ENCODE measurements at regions not wholly inside any gene's neighbourhood (a gene's known extent, or its start where the extent isn't known, plus 50 kb on each side); places are given as distances from the start of the nearest gene placed in this dataset.
"Not testable (repeated sequence)": the region's sequence is repeated elsewhere in the genome, so short reads cannot be mapped to it uniquely, and the experiment has no call there.

DNA sequence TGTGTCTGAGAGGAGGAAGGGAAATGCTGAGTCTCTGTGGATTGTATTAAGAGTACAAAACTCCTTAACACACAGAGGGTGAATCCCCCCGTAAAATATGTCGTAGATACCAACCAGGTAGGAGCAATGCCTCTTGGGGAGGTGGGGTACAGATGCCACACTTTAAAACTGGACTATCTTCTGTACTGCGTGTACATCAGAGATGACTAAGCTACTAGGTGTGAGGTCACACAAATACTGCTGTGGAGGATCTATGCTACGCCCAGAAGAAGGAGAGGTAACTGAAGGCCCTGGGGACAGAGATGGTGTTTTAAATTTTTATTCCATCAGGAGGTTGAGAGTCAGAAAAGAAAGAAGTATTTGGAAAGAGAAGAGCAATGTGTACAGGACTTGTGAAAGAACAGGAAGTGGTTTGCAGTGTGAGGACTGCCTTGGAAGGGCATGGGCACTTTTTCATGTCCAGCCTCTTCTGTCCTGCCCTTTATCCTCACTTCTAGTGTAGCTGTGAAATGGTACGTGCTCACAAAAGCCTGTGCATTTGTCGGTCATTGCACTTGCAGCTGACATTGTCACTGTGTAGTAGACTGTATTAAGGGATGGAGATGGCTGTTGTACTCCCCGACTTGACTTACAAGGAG is 287.8 kb upstream of the CHRM3 start:
- H3K4me1 Mint-ChIP-seq, result no peaks in the 10 kb centered on the region
- no peak overlapping the region for H3K27ac Mint-ChIP-seq
- H3K9me3 Mint-ChIP-seq, result peaks cover 0 to 9% (median 2%) of the 10 kb centered on the region in 7 donors
- Histone ChIP-seq H3K27ac (ENCODE audit: insufficient read depth, low read length, poor library complexity, severe bottlenecking) (no peak overlapping the region), H3K36me3 (ENCODE audit: control insufficient read depth, insufficient read depth, low read length) (no peaks in the 10 kb centered on the region), H3K9me3 (ENCODE audit: control insufficient read depth in 2 of 2, low read length in 2 of 2) (peaks cover 0 to 2% of the 10 kb centered on the region in 2 experiments), H3K4me3 (ENCODE audit: low read depth, low read length) (no peak overlapping the region), H3K27me3 (ENCODE audit: control insufficient read depth, insufficient read depth, low read length) (no peaks in the 10 kb centered on the region), H3K4me1 (ENCODE audit: control insufficient read depth, insufficient read depth, low read length, poor library complexity, severe bottlenecking) (no peaks in the 10 kb centered on the region)
- no peak overlapping the region for H3K4me3 Mint-ChIP-seq
- H3K27me3 Mint-ChIP-seq, result no peaks in the 10 kb centered on the region
- H3K36me3 Mint-ChIP-seq, result no peaks in the 10 kb centered on the region
- DNase-seq (no peak), ATAC-seq (ENCODE audit: low read depth in 2 of 2) (no peak)

DNA sequence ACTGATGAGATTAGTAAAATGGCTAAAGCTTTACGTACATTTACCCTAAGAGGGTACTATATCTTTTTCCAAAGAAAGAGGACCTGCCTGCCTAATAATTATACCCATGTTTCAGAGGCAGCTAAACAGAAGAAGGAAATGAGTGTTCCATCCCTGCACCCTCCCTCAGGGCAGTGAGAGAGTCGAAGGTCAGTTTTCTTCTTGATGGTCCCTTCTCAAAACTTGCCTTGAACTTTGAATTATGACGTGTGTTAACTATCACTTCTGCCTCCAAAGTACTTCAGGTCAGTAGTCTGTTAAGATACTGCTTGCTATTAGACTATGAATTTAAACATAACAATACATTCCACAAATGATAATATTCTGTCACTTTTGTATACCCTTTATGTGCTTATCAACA is 294.8 kb upstream of the CHRM3 start:
- no peaks in the 10 kb centered on the region for H3K27me3 Mint-ChIP-seq
- no peaks in the 10 kb centered on the region for H3K36me3 ChIP-seq (ENCODE audit: control insufficient read depth, insufficient read depth, low read length)
- ATAC-seq (ENCODE audit: low read depth in 2 of 2) (no peak), DNase-seq (no peak)
- no peak overlapping the region for H3K27ac Mint-ChIP-seq
- no peak overlapping the region for H3K4me3 Mint-ChIP-seq
- no peak overlapping the region for H3K4me3 ChIP-seq (ENCODE audit: low read depth, low read length)
- peaks cover 0 to 4% of the 10 kb centered on the region in 2 experiments for H3K9me3 ChIP-seq (ENCODE audit: control insufficient read depth in 2 of 2, low read length in 2 of 2)
- no peaks in the 10 kb centered on the region for H3K4me1 ChIP-seq (ENCODE audit: control insufficient read depth, insufficient read depth, low read length, poor library complexity, severe bottlenecking)
- peaks cover 0 to 5% (median 4%) of the 10 kb centered on the region in 7 donors for H3K9me3 Mint-ChIP-seq
- H3K36me3 Mint-ChIP-seq, result no peaks in the 10 kb centered on the region
- no peaks in the 10 kb centered on the region for H3K4me1 Mint-ChIP-seq
- no peaks in the 10 kb centered on the region for H3K27me3 ChIP-seq (ENCODE audit: control insufficient read depth, insufficient read depth, low read length)
- no peak overlapping the region for H3K27ac ChIP-seq (ENCODE audit: insufficient read depth, low read length, poor library complexity, severe bottlenecking)

DNA sequence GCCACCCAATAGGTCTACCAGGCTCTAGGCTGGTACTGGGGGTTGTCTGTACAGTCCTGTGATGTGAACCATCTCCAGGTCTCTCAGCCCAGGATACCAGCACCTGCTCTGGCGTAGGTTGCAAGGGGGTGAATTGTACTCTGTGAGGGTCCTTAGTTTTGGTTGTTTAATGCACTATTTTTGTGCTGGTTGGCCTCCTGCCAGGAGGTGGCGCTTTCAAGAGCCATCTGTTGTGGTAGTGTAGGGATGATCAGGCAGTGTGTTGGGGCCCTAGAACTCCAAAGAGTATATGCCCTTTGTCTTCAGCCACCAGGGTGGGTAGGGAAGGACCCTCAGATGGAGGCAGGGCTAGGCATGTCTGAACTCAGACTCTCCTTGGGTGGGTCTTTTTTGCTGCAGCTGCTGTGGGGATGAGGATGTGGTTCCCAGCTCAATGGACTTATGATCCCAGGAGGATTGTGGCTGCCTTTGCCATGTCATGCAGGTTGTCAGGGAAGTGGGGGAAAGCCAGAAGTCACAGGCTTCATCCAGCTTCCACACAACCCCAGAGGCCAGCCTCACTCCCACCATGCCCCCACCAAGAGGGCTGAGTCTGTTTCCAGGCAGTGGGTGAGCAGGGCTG is 301.8 kb upstream of the CHRM3 start:
- Histone ChIP-seq H3K36me3 (ENCODE audit: control insufficient read depth, insufficient read depth, low read length) (no peaks in the 10 kb centered on the region), H3K4me3 (ENCODE audit: low read depth, low read length) (no peak overlapping the region), H3K9me3 (ENCODE audit: control insufficient read depth in 2 of 2, low read length in 2 of 2) (no peaks in the 10 kb centered on the region), H3K27me3 (ENCODE audit: control insufficient read depth, insufficient read depth, low read length) (no peaks in the 10 kb centered on the region), H3K27ac (ENCODE audit: insufficient read depth, low read length, poor library complexity, severe bottlenecking) (no peak overlapping the region), H3K4me1 (ENCODE audit: control insufficient read depth, insufficient read depth, low read length, poor library complexity, severe bottlenecking) (no peaks in the 10 kb centered on the region)
- Mint-ChIP-seq H3K27ac (no peak overlapping the region), H3K9me3 (peaks cover 3 to 17% (median 9%) of the 10 kb centered on the region in 7 donors), H3K4me3 (no peak overlapping the region), H3K36me3 (no peaks in the 10 kb centered on the region), H3K27me3 (no peaks in the 10 kb centered on the region), H3K4me1 (no peaks in the 10 kb centered on the region)
- ATAC-seq (ENCODE audit: low read depth in 2 of 2), result no peak
- no peak for DNase-seq

DNA sequence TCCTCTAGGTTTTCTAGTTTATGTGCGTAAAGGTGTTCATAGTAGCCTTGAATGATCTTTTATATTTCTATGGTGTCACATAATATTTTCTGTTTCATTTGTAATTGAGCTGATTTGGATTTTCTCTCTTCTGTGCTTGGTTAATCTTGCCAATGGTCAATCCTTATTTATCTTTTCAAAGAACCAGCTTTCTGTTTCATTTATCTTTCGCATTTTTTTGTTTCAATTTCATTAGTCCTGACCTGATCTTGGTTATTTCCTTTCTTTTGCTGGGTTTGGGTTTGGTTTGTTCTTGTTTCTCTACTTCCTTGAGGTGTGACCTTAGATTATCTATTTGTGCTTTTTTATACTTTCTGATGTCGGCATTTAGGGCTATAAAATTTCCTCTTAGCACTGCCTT is 304.4 kb upstream of the CHRM3 start:
- H3K27me3 Mint-ChIP-seq; H3K9me3 ChIP-seq (ENCODE audit: control insufficient read depth in 2 of 2, low read length in 2 of 2); H3K27ac ChIP-seq (ENCODE audit: insufficient read depth, low read length, poor library complexity, severe bottlenecking); H3K4me3 Mint-ChIP-seq; H3K36me3 ChIP-seq (ENCODE audit: control insufficient read depth, insufficient read depth, low read length); H3K4me1 Mint-ChIP-seq; H3K27me3 ChIP-seq (ENCODE audit: control insufficient read depth, insufficient read depth, low read length); DNase-seq; H3K4me3 ChIP-seq (ENCODE audit: low read depth, low read length); ATAC-seq (ENCODE audit: low read depth in 2 of 2); H3K4me1 ChIP-seq (ENCODE audit: control insufficient read depth, insufficient read depth, low read length, poor library complexity, severe bottlenecking); H3K36me3 Mint-ChIP-seq; H3K27ac Mint-ChIP-seq: not testable (repeated sequence)
- peaks cover 3 to 15% (median 11%) of the 10 kb centered on the region in 7 donors for H3K9me3 Mint-ChIP-seq

DNA sequence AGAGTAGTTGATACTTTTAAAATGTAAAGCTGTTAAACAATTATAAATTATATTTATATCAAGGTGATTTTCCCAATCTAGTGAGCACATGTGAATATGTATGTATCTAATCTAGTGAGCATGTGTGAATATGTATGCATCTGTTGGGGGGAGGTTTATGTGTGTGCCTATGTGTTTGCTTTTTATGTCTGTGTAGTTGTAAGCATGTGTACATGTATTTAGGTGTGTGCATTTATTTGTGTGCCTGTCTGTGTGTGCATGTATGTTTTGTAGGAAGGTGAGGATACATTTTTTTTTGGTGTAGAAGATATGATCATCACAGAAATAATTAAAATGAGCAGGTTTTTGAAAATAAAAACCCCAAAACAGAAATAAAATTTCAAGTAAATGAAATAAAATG is 318.9 kb upstream of the CHRM3 start:
- Histone ChIP-seq H3K27ac (ENCODE audit: insufficient read depth, low read length, poor library complexity, severe bottlenecking) (no peak overlapping the region), H3K4me3 (ENCODE audit: low read depth, low read length) (no peak overlapping the region), H3K36me3 (ENCODE audit: control insufficient read depth, insufficient read depth, low read length) (no peaks in the 10 kb centered on the region), H3K27me3 (ENCODE audit: control insufficient read depth, insufficient read depth, low read length) (no peaks in the 10 kb centered on the region), H3K9me3 (ENCODE audit: control insufficient read depth in 2 of 2, low read length in 2 of 2) (no peaks in the 10 kb centered on the region), H3K4me1 (ENCODE audit: control insufficient read depth, insufficient read depth, low read length, poor library complexity, severe bottlenecking) (no peaks in the 10 kb centered on the region)
- Mint-ChIP-seq H3K4me1 (no peaks in the 10 kb centered on the region), H3K9me3 (peaks cover 0 to 5% (median 0%) of the 10 kb centered on the region in 7 donors), H3K27me3 (no peaks in the 10 kb centered on the region), H3K27ac (no peak overlapping the region), H3K36me3 (no peaks in the 10 kb centered on the region), H3K4me3 (no peak overlapping the region)
- no peak for ATAC-seq (ENCODE audit: low read depth in 2 of 2)
- no peak for DNase-seq

DNA sequence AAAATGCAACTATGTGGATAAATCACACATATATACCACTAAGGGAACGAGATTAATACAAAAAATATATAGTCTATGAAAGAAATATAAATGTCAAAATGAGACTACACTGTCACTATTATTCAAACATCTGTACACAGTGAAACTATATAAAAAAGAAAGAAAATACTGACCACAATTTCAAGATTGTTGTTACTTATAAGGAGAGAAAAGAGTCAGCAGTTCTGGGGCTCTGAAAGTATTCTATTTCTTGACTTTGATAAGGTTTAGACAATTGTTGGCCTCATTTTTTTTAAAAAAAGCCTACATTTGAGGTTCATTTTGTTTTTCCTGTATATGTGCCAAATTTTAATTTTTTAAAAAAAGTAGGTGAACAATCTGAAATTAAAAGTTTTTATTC is 319.3 kb upstream of the CHRM3 start:
- no peaks in the 10 kb centered on the region for H3K4me1 ChIP-seq (ENCODE audit: control insufficient read depth, insufficient read depth, low read length, poor library complexity, severe bottlenecking)
- Mint-ChIP-seq H3K9me3 (peaks cover 0 to 5% (median 0%) of the 10 kb centered on the region in 7 donors), H3K4me1 (no peaks in the 10 kb centered on the region), H3K4me3 (no peak overlapping the region), H3K27me3 (no peaks in the 10 kb centered on the region), H3K36me3 (no peaks in the 10 kb centered on the region), H3K27ac (no peak overlapping the region)
- no peaks in the 10 kb centered on the region for H3K36me3 ChIP-seq (ENCODE audit: control insufficient read depth, insufficient read depth, low read length)
- H3K9me3 ChIP-seq (ENCODE audit: control insufficient read depth in 2 of 2, low read length in 2 of 2), result no peaks in the 10 kb centered on the region
- DNase-seq (no peak), ATAC-seq (ENCODE audit: low read depth in 2 of 2) (no peak)
- no peak overlapping the region for H3K27ac ChIP-seq (ENCODE audit: insufficient read depth, low read length, poor library complexity, severe bottlenecking)
- H3K4me3 ChIP-seq (ENCODE audit: low read depth, low read length), result no peak overlapping the region
- no peaks in the 10 kb centered on the region for H3K27me3 ChIP-seq (ENCODE audit: control insufficient read depth, insufficient read depth, low read length)

DNA sequence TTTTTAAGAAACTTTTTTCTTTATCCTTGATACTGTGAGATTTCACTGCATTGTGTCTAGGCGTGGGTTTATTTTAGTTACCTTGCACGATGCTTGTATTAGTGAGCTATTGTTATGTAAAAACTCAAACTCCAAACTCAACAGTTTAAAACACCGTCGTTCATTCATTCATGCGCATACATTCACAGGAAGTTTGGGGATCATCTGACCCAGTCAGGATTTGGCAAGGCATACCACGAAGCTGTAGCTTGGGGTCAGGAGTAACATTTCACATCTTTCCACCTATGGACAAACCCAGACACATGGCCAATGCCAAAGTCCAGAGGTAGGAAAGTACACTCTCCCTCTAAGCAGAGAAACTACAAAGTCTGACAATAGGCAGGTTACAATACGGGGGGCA is 324.6 kb upstream of the CHRM3 start:
- H3K4me1 Mint-ChIP-seq, result no peaks in the 10 kb centered on the region
- H3K4me3 ChIP-seq (ENCODE audit: low read depth, low read length), result no peak overlapping the region
- ATAC-seq (ENCODE audit: low read depth in 2 of 2), result no peak

DNA sequence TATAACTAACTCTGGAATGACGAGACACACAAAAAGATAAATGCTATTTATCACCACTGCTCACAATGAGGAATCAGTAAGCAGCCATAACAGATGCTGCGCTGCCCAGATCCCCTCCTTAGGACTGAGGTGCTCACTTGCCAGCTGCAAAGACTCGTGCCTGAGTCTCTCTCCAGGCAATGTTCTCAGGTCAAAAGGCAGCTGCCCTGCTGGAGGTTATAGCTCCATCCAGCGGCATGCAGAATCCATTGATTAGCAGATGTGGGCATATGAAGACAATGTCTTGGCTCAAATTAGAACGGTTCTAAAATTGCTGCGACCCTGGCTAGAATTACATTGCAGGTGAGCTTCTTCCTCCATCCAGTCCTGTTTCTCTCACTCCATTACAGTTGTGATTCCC is 328.2 kb upstream of the CHRM3 start:
- H3K9me3 ChIP-seq (ENCODE audit: control insufficient read depth in 2 of 2, low read length in 2 of 2), result peaks cover 0 to 7% of the 10 kb centered on the region in 2 experiments
- no peak for DNase-seq
- Mint-ChIP-seq H3K4me1 (no peaks in the 10 kb centered on the region), H3K9me3 (peaks cover 4 to 19% (median 12%) of the 10 kb centered on the region in 7 donors), H3K27ac (no peak overlapping the region), H3K36me3 (no peaks in the 10 kb centered on the region), H3K27me3 (no peaks in the 10 kb centered on the region), H3K4me3 (no peak overlapping the region)
- no peaks in the 10 kb centered on the region for H3K4me1 ChIP-seq (ENCODE audit: control insufficient read depth, insufficient read depth, low read length, poor library complexity, severe bottlenecking)
- no peaks in the 10 kb centered on the region for H3K36me3 ChIP-seq (ENCODE audit: control insufficient read depth, insufficient read depth, low read length)
- no peak overlapping the region for H3K27ac ChIP-seq (ENCODE audit: insufficient read depth, low read length, poor library complexity, severe bottlenecking)
- H3K27me3 ChIP-seq (ENCODE audit: control insufficient read depth, insufficient read depth, low read length), result no peaks in the 10 kb centered on the region
- no peak overlapping the region for H3K4me3 ChIP-seq (ENCODE audit: low read depth, low read length)
- ATAC-seq (ENCODE audit: low read depth in 2 of 2), result no peak

More for the DNA sequence above, 324.6 kb upstream of the CHRM3 start:
- Histone ChIP-seq H3K4me1 (ENCODE audit: control insufficient read depth, insufficient read depth, low read length, poor library complexity, severe bottlenecking) (no peaks in the 10 kb centered on the region), H3K27me3 (ENCODE audit: control insufficient read depth, insufficient read depth, low read length) (no peaks in the 10 kb centered on the region), H3K9me3 (ENCODE audit: control insufficient read depth in 2 of 2, low read length in 2 of 2) (peaks cover 0 to 5% of the 10 kb centered on the region in 2 experiments), H3K36me3 (ENCODE audit: control insufficient read depth, insufficient read depth, low read length) (no peaks in the 10 kb centered on the region), H3K27ac (ENCODE audit: insufficient read depth, low read length, poor library complexity, severe bottlenecking) (no peak overlapping the region)
- H3K9me3 Mint-ChIP-seq, result peaks cover 0 to 11% (median 4%) of the 10 kb centered on the region in 7 donors
- H3K27me3 Mint-ChIP-seq, result no peaks in the 10 kb centered on the region
- no peaks in the 10 kb centered on the region for H3K36me3 Mint-ChIP-seq
- H3K27ac Mint-ChIP-seq, result no peak overlapping the region
- H3K4me3 Mint-ChIP-seq, result no peak overlapping the region
- DNase-seq, result no peak

Data from CD4-positive, CD25-positive, alpha-beta regulatory T cell (primary cell).